ENCODE measurements at regions not wholly inside any gene's neighbourhood (a gene's known extent, or its start where the extent isn't known, plus 50 kb on each side); places are given as distances from the start of the nearest gene placed in this dataset.

- CTCF ChIA-PET (ENCODE audit: partially characterized antibody), result interaction anchor here (0.6 to 1.7 kb wide), 3 partner anchors 19 to 268 kb away, joined by 4 to 7 read pairs (median 4); no protein-coding TSS in a partner anchor
- WGBS, 2 experiments (ENCODE audit: extremely low coverage in 1 of 2, insufficient coverage in 1 of 2, insufficient read length in 1 of 2, insufficient replicate concordance in 2 of 2, low coverage in 1 of 2, low lambda C conversion rate in 2 of 2, missing lambda C conversion rate in 1 of 2), result 95% methylated on average over 7 of the region's 7 CpGs; no CpG with 5 or more reads in 1 of the 2 experiments
- H3K4me2 ChIP-seq (ENCODE audit: insufficient read depth in 1 of 2, low read depth in 2 of 2, low read length in 2 of 2), result no peak overlapping the region
- no peak for TF ChIP-seq SRF (IDR thresholded peaks at IDR 0.05; ENCODE audit: low read depth, low read length)
- TF ChIP-seq JUN (IDR thresholded peaks at IDR 0.05; ENCODE audit: low read depth, low read length), result no peak
- no peak for TF ChIP-seq E2F6 (IDR thresholded peaks at IDR 0.05)
- TF ChIP-seq CTCF (IDR thresholded peaks at IDR 0.05; ENCODE audit: control extremely low read depth in 1 of 3, insufficient read depth in 1 of 3, low read depth in 1 of 3, low read length in 3 of 3), result no peak
- TF ChIP-seq BRCA1 (IDR thresholded peaks at IDR 0.05; ENCODE audit: low read depth, low read length), result no peak
- TF ChIP-seq RNF2 (IDR thresholded peaks at IDR 0.05; ENCODE audit: borderline replicate concordance, low read depth, low read length, missing control alignments, poor library complexity, severe bottlenecking), result no peak
Observed at GRCh38 chr5:110063640-110064602, 374.2 kb downstream of the MAN2A1 start.

More at GRCh38 chr5:110063640-110064602, 374.2 kb downstream of the MAN2A1 start:
- no peaks in the 10 kb centered on the region for H3K4me1 ChIP-seq (replicated peaks in 1 of 4; ENCODE audit: control insufficient read depth in 3 of 4, insufficient read depth in 4 of 4, low read length in 3 of 4)
- no peak overlapping the region for H3K18ac ChIP-seq (ENCODE audit: extremely low read depth, low read length)
- H4K20me1 ChIP-seq (replicated peaks in 1 of 2; ENCODE audit: control insufficient read depth in 1 of 2, insufficient read depth in 2 of 2, low read length in 2 of 2), result no peaks in the 10 kb centered on the region
- H4K91ac ChIP-seq (replicated peaks; ENCODE audit: insufficient read length, low read length), result no peak overlapping the region
- no peak overlapping the region for H3K23ac ChIP-seq (ENCODE audit: insufficient read length)
- no peak overlapping the region for H2BK12ac ChIP-seq (ENCODE audit: low read depth, low read length)
- POLR2A ChIA-PET (ENCODE audit: partially characterized antibody), result no interaction called here
- no peak overlapping the region for H3K4me3 ChIP-seq (ENCODE audit: extremely low read depth in 1 of 4, insufficient read depth in 2 of 4, low read depth in 3 of 4, low read length in 4 of 4)
- H2BK20ac ChIP-seq (ENCODE audit: low read length), result no peak overlapping the region
- H3K79me2 ChIP-seq (ENCODE audit: control insufficient read depth in 1 of 2, insufficient read depth in 2 of 2, low read length in 2 of 2), result no peaks in the 10 kb centered on the region
- no peaks in the 10 kb centered on the region for H3K36me3 ChIP-seq (ENCODE audit: control insufficient read depth in 2 of 4, insufficient read depth in 4 of 4, low read length in 3 of 4)
- no peaks in the 10 kb centered on the region for H3K79me1 ChIP-seq (ENCODE audit: low read depth, low read length)
- H4K5ac ChIP-seq (ENCODE audit: insufficient read length, low read depth, low read length), result no peak overlapping the region
- no peak overlapping the region for H3K27ac ChIP-seq (ENCODE audit: low read depth, low read length)
- no peak overlapping the region for H3K4ac ChIP-seq (replicated peaks; ENCODE audit: insufficient read length, low read depth, low read length)
- H2AFZ ChIP-seq (ENCODE audit: low read length), result 0 out of 2 replicates have a peak overlapping the region, but pooled peaks have one; percentile 20
- H3K9me3 ChIP-seq (ENCODE audit: insufficient read depth in 2 of 2, low read depth in 1 of 2, low read length in 1 of 2), result no peaks in the 10 kb centered on the region
- no peak overlapping the region for H2BK120ac ChIP-seq (replicated peaks; ENCODE audit: low read depth, low read length)
- FAIRE-seq (no peak), DNase-seq (ENCODE audit: low read depth in 1 of 2, low spot score in 2 of 2) (no peak)
- no peak overlapping the region for H2AK5ac ChIP-seq (ENCODE audit: low read depth, low read length)
- H4K8ac ChIP-seq (ENCODE audit: extremely low read depth, insufficient read depth, low read length), result no peak overlapping the region
- H2BK5ac ChIP-seq (ENCODE audit: low read depth, low read length), result no peak overlapping the region
- no peaks in the 10 kb centered on the region for H3K27me3 ChIP-seq (replicated peaks in 1 of 4; ENCODE audit: control insufficient read depth in 3 of 4, extremely low read depth in 1 of 4, insufficient read depth in 3 of 4, low read length in 3 of 4)
- H3K9ac ChIP-seq (replicated peaks in 1 of 4; ENCODE audit: extremely low read depth in 1 of 4, low read depth in 3 of 4, low read length in 3 of 4), result no peak overlapping the region
- no peak overlapping the region for H2BK15ac ChIP-seq (ENCODE audit: low read length)
- H3K56ac ChIP-seq (replicated peaks; ENCODE audit: insufficient read length, low read depth, low read length), result no peak overlapping the region
- no peaks in the 10 kb centered on the region for H3K23me2 ChIP-seq (ENCODE audit: low read depth, low read length)
- no peak overlapping the region for H3K14ac ChIP-seq (ENCODE audit: insufficient read length)
